GM23338 (cell line): ENCODE measurements at regions not wholly inside any gene's neighbourhood (a gene's known extent, or its start where the extent isn't known, plus 50 kb on each side); places are given as distances from the start of the nearest gene placed in this dataset.

Experiments
- ATAC-seq: fragments of 200-7000 bp; cut with Tn5 transposase; 3 replicates; pipeline ENCODE4 v1.9.1; 2020
- DNase-seq: peaks from one replicate; pipeline ENCODE4 v3.0.0-alpha.2; 2015; ENCODE audit warnings: low spot score
- H2AFZ ChIP-seq: fragments of 200-600 bp; sonication (generic); 2 replicates; pipeline ENCODE4 v1.8.0; 2016; ENCODE audit warnings: antibody characterized with exemption, mild to moderate bottlenecking, moderate library complexity
- H3F3A ChIP-seq: fragments of 200-600 bp; sonication (generic); replicated peaks from 2 replicates; pipeline ENCODE4 v1.8.0; 2017; ENCODE audit warnings: antibody characterized with exemption, mixed run types, low read depth
- H3K27ac ChIP-seq: fragments of 200-600 bp; sonication (generic); 2 replicates; pipeline ENCODE4 v1.6.1; 2016; ENCODE audit warnings: low read depth
- H3K27me3 ChIP-seq: fragments of 200-600 bp; sonication (generic); 2 replicates; pipeline ENCODE4 v1.8.0; 2016; ENCODE audit warnings: mild to moderate bottlenecking, mixed run types, moderate library complexity; ENCODE audit not compliant: insufficient read depth
- H3K36me3 ChIP-seq: fragments of 200-600 bp; sonication (generic); 2 replicates; pipeline ENCODE4 v1.8.0; 2016; ENCODE audit warnings: mild to moderate bottlenecking; ENCODE audit not compliant: insufficient read depth
- H3K4me1 ChIP-seq: fragments of 200-600 bp; sonication (generic); 2 replicates; pipeline ENCODE4 v1.8.0; 2016; ENCODE audit warnings: mild to moderate bottlenecking, moderate library complexity; ENCODE audit not compliant: insufficient read depth
- H3K4me2 ChIP-seq: fragments of 200-600 bp; sonication (generic); 2 replicates; pipeline ENCODE4 v1.7.1; 2017; ENCODE audit warnings: mixed run types
- H3K4me3 ChIP-seq: fragments of 200-600 bp; sonication (generic); 2 replicates; pipeline ENCODE4 v1.6.1; 2016; ENCODE audit warnings: mixed run types
- H3K79me2 ChIP-seq: fragments of 200-600 bp; sonication (generic); replicated peaks from 2 replicates; pipeline ENCODE4 v1.8.0; 2017; ENCODE audit warnings: mild to moderate bottlenecking; ENCODE audit not compliant: insufficient read depth
- H3K9me2 ChIP-seq: fragments of 200-600 bp; sonication (generic); 2 replicates; pipeline ENCODE4 v1.8.0; 2017; ENCODE audit not compliant: insufficient read depth
- H4K20me1 ChIP-seq: fragments of 200-600 bp; sonication (generic); replicated peaks from 2 replicates; pipeline ENCODE4 v1.8.0; 2017; ENCODE audit warnings: mild to moderate bottlenecking; ENCODE audit not compliant: insufficient read depth
- H3K27ac Mint-ChIP-seq: 2 replicates; pipeline ENCODE4 v1.8.0; 2020; ENCODE audit warnings: inconsistent platforms, mild to moderate bottlenecking, moderate library complexity, mixed read lengths
- H3K27me3 Mint-ChIP-seq: 3 replicates; pipeline ENCODE4 v1.8.0; 2022; ENCODE audit warnings: low read depth, mild to moderate bottlenecking, moderate library complexity, mixed read lengths, inconsistent platforms; ENCODE audit not compliant: insufficient read depth, poor library complexity
- H3K36me3 Mint-ChIP-seq: 3 replicates; pipeline ENCODE4 v1.8.0; 2021; ENCODE audit warnings: low read depth, mild to moderate bottlenecking, inconsistent platforms, moderate library complexity, mixed read lengths
- H3K4me1 Mint-ChIP-seq: 3 replicates; pipeline ENCODE4 v1.8.0; 2020; ENCODE audit warnings: mild to moderate bottlenecking, inconsistent platforms, mixed read lengths
- H3K4me3 Mint-ChIP-seq: 3 replicates; pipeline ENCODE4 v1.8.0; 2021; ENCODE audit warnings: moderate library complexity, mild to moderate bottlenecking, inconsistent platforms, mixed read lengths
- H3K9me3 Mint-ChIP-seq: 3 replicates; pipeline ENCODE4 v1.8.0; 2020; ENCODE audit warnings: moderate library complexity, mild to moderate bottlenecking, inconsistent platforms, mixed read lengths
- CREB1 ChIP-seq: fragments of 250-450 bp; sonication (Bioruptor Pico); IDR thresholded peaks from 2 replicates; pipeline ENCODE4 v1.5.0; 2020; ENCODE audit warnings: low read depth, mild to moderate bottlenecking, moderate library complexity
- CTCF ChIP-seq, 2 experiments: fragments of 200-600 bp in 1 of 2; sonication (generic) in 1 of 2; conservative IDR thresholded peaks; 2 replicates each; pipeline versions ENCODE4 v1.5.1 to v1.6.1; 2016 to 2017; ENCODE audit warnings: antibody characterized with exemption in 2 of 2, low read depth in 2 of 2, mild to moderate bottlenecking in 2 of 2, moderate library complexity in 1 of 2
- ETS1 ChIP-seq: IDR thresholded peaks from 2 replicates; pipeline ENCODE4 v1.6.1; 2016; ENCODE audit warnings: antibody characterized with exemption
- EZH2 ChIP-seq: fragments of 200-600 bp; sonication (generic); IDR thresholded peaks from one replicate; pipeline ENCODE4 v1.8.0; 2017; ENCODE audit warnings: antibody characterized with exemption, mild to moderate bottlenecking, low read depth; ENCODE audit not compliant: unreplicated experiment
- EZH2phosphoT487 ChIP-seq: fragments of 200-600 bp; sonication (generic); IDR thresholded peaks from one replicate; pipeline ENCODE4 v1.8.1; 2018; ENCODE audit warnings: antibody characterized with exemption; ENCODE audit not compliant: unreplicated experiment
- NANOG ChIP-seq: IDR thresholded peaks from 2 replicates; pipeline ENCODE4 v1.6.1; 2016; ENCODE audit warnings: antibody characterized with exemption, borderline replicate concordance
- POLR2AphosphoS5 ChIP-seq: IDR thresholded peaks from 2 replicates; pipeline ENCODE4 v1.6.1; 2016; ENCODE audit warnings: antibody characterized with exemption, low read depth
- REST ChIP-seq: IDR thresholded peaks from one replicate; pipeline ENCODE4 v1.6.1; 2018; ENCODE audit warnings: antibody characterized with exemption; ENCODE audit not compliant: unreplicated experiment
- STAT1 ChIP-seq: IDR thresholded peaks from one replicate; pipeline ENCODE4 v1.6.1; 2016; ENCODE audit warnings: antibody characterized with exemption; ENCODE audit not compliant: unreplicated experiment
- ZNF114 ChIP-seq: fragments of 250-450 bp; sonication (Bioruptor Pico); IDR thresholded peaks from 2 replicates; pipeline ENCODE4 v1.5.0; 2020; ENCODE audit warnings: mild to moderate bottlenecking, moderate library complexity

GRCh38 chr16:65510241-65510640 is 388.4 kb upstream of the CDH11 start:
- no peaks in the 10 kb centered on the region for H3F3A ChIP-seq
- no peaks in the 10 kb centered on the region for H3K79me2 ChIP-seq
- Mint-ChIP-seq H3K27me3 (no peaks in the 10 kb centered on the region), H3K4me1 (peaks cover 8% of the 10 kb centered on the region; the same call in 1 of the 3 replicates), H3K9me3 (no peaks in the 10 kb centered on the region; the same call in 2 of the 3 replicates), H3K36me3 (no peaks in the 10 kb centered on the region), H3K27ac (no peak overlapping the region), H3K4me3 (no peak overlapping the region)
- no peak for ATAC-seq
- H3K4me2 ChIP-seq: no peak overlapping the region
- H3K4me3 ChIP-seq: no peak overlapping the region
- H2AFZ ChIP-seq: no peak overlapping the region
- 0 out of 2 replicates have a peak, but pooled peaks cover 7% of the 10 kb centered on the region for H3K4me1 ChIP-seq
- TF ChIP-seq CREB1 (CRISPR knock-in tag) (no peak), ETS1 (no peak), ZNF114 (CRISPR knock-in tag) (no peak)
- DNase-seq: no peak
- no peak overlapping the region for H3K27ac ChIP-seq
- H3K36me3 ChIP-seq: no peaks in the 10 kb centered on the region
- peaks cover 30% of the 10 kb centered on the region for H3K9me2 ChIP-seq
- H4K20me1 ChIP-seq: no peaks in the 10 kb centered on the region
- H3K27me3 ChIP-seq: no peaks in the 10 kb centered on the region

GRCh38 chr16:65509172-65509571 is 387.3 kb upstream of the CDH11 start:
- H3K27me3 Mint-ChIP-seq: no peaks in the 10 kb centered on the region
- TF ChIP-seq EZH2phosphoT487 (no peak), POLR2AphosphoS5 (no peak), REST (no peak), NANOG (no peak), EZH2 (no peak), ETS1 (no peak), CTCF (conservative IDR thresholded peaks at IDR 0.05; ENCODE audit: low read depth in 2 of 2) (no peak), CREB1 (CRISPR knock-in tag) (no peak), STAT1 (no peak)

More at GRCh38 chr16:65509172-65509571, 387.3 kb upstream of the CDH11 start:
- Histone ChIP-seq H3K27me3 (no peaks in the 10 kb centered on the region), H3K4me2 (no peak overlapping the region), H3K4me1 (0 out of 2 replicates have a peak, but pooled peaks cover 7% of the 10 kb centered on the region), H3K36me3 (no peaks in the 10 kb centered on the region), H3K9me2 (peaks cover 30% of the 10 kb centered on the region; the same call in 1 of the 2 replicates), H3F3A (no peaks in the 10 kb centered on the region), H4K20me1 (no peaks in the 10 kb centered on the region), H2AFZ (no peak overlapping the region), H3K79me2 (no peaks in the 10 kb centered on the region), H3K27ac (no peak overlapping the region), H3K4me3 (no peak overlapping the region)
- Mint-ChIP-seq H3K4me1 (peaks cover 8% of the 10 kb centered on the region; the same call in 1 of the 3 replicates), H3K4me3 (no peak overlapping the region), H3K27ac (no peak overlapping the region), H3K9me3 (no peaks in the 10 kb centered on the region; the same call in 2 of the 3 replicates), H3K36me3 (no peaks in the 10 kb centered on the region)
- DNase-seq (no peak), ATAC-seq (no peak)
